Panc1 (cell line): ENCODE measurements at regions not wholly inside any gene's neighbourhood (a gene's known extent, or its start where the extent isn't known, plus 50 kb on each side); places are given as distances from the start of the nearest gene placed in this dataset.

Experiments used
- ATAC-seq: fragments of 200-7000 bp; cut with Tn5 transposase; 2 replicates; pipeline ENCODE4 v1.9.1; 2020; ENCODE audit warnings: mild to moderate bottlenecking, moderate library complexity
- BruUV-seq: library from RNA; stranded (reverse); fragments of 400-500 nt; replicated peaks from 2 replicates; lab custom pipeline; 2021; lab: Mats Ljungman, UMichigan
- CTCF ChIA-PET: fragments of 300-600 bp; sonication (Branson Sonifier 250); formaldehyde crosslinking; loops from one replicate; lab custom pipeline; 2022; ENCODE audit warnings: antibody characterized with exemption; lab: Charles Lee
- POLR2A ChIA-PET: fragments of 300-600 bp; sonication (Branson Sonifier 250); formaldehyde crosslinking; loops from one replicate; lab custom pipeline; 2022; ENCODE audit warnings: antibody characterized with exemption; lab: Charles Lee
- DNase-seq: peaks from one replicate; pipeline ENCODE4 v3.0.0-alpha.2; 2010; ENCODE audit warnings: low read depth, low spot score
- H3K27ac ChIP-seq: 2 replicates; pipeline ENCODE4 v1.5.1; 2011; ENCODE audit warnings: mild to moderate bottlenecking, low read length, inconsistent platforms
- H3K27me3 ChIP-seq: fragments of 200-500 bp; sonication (Bioruptor generic); 2 replicates; pipeline ENCODE4 v1.6.0; 2014; ENCODE audit warnings: low read length, inconsistent platforms; ENCODE audit not compliant: control insufficient read depth, insufficient read depth
- H3K36me3 ChIP-seq: fragments of 200-500 bp; sonication (Bioruptor generic); 2 replicates; pipeline ENCODE4 v1.5.1; 2014; ENCODE audit warnings: inconsistent platforms, mild to moderate bottlenecking, low read length, moderate library complexity; ENCODE audit not compliant: control insufficient read depth, insufficient read depth
- H3K4me1 ChIP-seq: 2 replicates; pipeline ENCODE4 v1.5.1; 2011; ENCODE audit warnings: inconsistent platforms, mild to moderate bottlenecking, low read length, moderate library complexity; ENCODE audit not compliant: control insufficient read depth, insufficient read depth
- H3K4me3 ChIP-seq, 2 experiments: 2 replicates each; pipeline ENCODE4 v1.5.1; 2011 to 2012; ENCODE audit warnings: low read depth in 2 of 2, low read length in 2 of 2, mild to moderate bottlenecking in 2 of 2, inconsistent platforms in 1 of 2, moderate library complexity in 1 of 2
- H3K9me3 ChIP-seq: fragments of 200-500 bp; sonication (Bioruptor generic); 2 replicates; pipeline ENCODE4 v1.5.1; 2014; ENCODE audit warnings: low read depth, mild to moderate bottlenecking, inconsistent platforms, low read length, moderate library complexity; ENCODE audit not compliant: control insufficient read depth, insufficient read depth
- CTCF ChIP-seq: fragments of 450-650 bp; IDR thresholded peaks from 2 replicates; pipeline ENCODE4 v1.5.1; 2017; ENCODE audit warnings: mild to moderate bottlenecking
- POLR2AphosphoS5 ChIP-seq: IDR thresholded peaks from 2 replicates; pipeline ENCODE4 v1.6.1; 2012; ENCODE audit warnings: mild to moderate bottlenecking, low read depth, low read length, moderate library complexity
- REST ChIP-seq, 2 experiments: IDR thresholded peaks; 2 replicates each; pipeline ENCODE4 v1.6.1; 2011 to 2012; ENCODE audit warnings: low read depth in 2 of 2, control low read depth in 1 of 2, low read length in 1 of 2, mild to moderate bottlenecking in 1 of 2, moderate library complexity in 1 of 2; ENCODE audit not compliant: insufficient read depth in 1 of 2
- SIN3A ChIP-seq: IDR thresholded peaks from 2 replicates; pipeline ENCODE4 v1.6.1; 2012; ENCODE audit warnings: low read depth, mild to moderate bottlenecking, low read length, moderate library complexity, borderline replicate concordance; ENCODE audit not compliant: insufficient read depth
- TCF7L2 ChIP-seq: IDR thresholded peaks from 2 replicates; pipeline ENCODE4 v1.6.1; 2011; ENCODE audit warnings: mild to moderate bottlenecking, low read depth, low read length, inconsistent platforms
- in situ Hi-C: cut with HindIII; loops from 2 replicates; pipeline ENCODE4 v1.10.0; 2016; ENCODE audit warnings: low sequenced_read_pairs, low pct_unique_long_range_greater_than_20kb
- intact Hi-C: fragments of 100-400 bp; cut with micrococcal nuclease; formaldehyde crosslinking; loops from one replicate; pipeline ENCODE4 v1.10.0; 2022; ENCODE audit not compliant: unreplicated experiment

- H3K4me1 ChIP-seq = no peaks in the 10 kb centered on the region
- ChIA-PET POLR2A (no interaction called here), CTCF (no interaction called here)
- TF ChIP-seq REST (IDR thresholded peaks at IDR 0.05; ENCODE audit: insufficient read depth in 1 of 2, low read depth in 2 of 2, low read length in 1 of 2) (no peak), SIN3A (no peak), CTCF (no peak), TCF7L2 (no peak), POLR2AphosphoS5 (no peak)
- no peaks in the 10 kb centered on the region for H3K36me3 ChIP-seq
- in situ Hi-C loops = no loop called here
- DNase-seq (no peak), ATAC-seq (no peak)
- H3K27ac ChIP-seq = no peak overlapping the region
- intact Hi-C loops = no loop called here
- H3K9me3 ChIP-seq = no peaks in the 10 kb centered on the region
- no peaks in the 10 kb centered on the region for H3K27me3 ChIP-seq
- no TSS peak for BruUV-seq
- no peak overlapping the region for H3K4me3 ChIP-seq
These were observed 835.0 kb upstream of the PCDH20 start for GRCh38 chr13:62250501-62251201.

GRCh38 chr13:62246581-62246980, 830.9 kb upstream of the PCDH20 start:
- TF ChIP-seq REST (IDR thresholded peaks at IDR 0.05; ENCODE audit: insufficient read depth in 1 of 2, low read depth in 2 of 2, low read length in 1 of 2) = no peak
- TF ChIP-seq SIN3A = no peak
- no peak for TF ChIP-seq CTCF
- no peak for TF ChIP-seq POLR2AphosphoS5
- no peak for TF ChIP-seq TCF7L2
- intact Hi-C loops = no loop called here
- CTCF ChIA-PET = no interaction called here
- Histone ChIP-seq H3K27me3 (no peaks in the 10 kb centered on the region), H3K4me1 (no peaks in the 10 kb centered on the region), H3K27ac (no peak overlapping the region), H3K9me3 (no peaks in the 10 kb centered on the region), H3K36me3 (no peaks in the 10 kb centered on the region), H3K4me3 (no peak overlapping the region)
- in situ Hi-C loops = no loop called here
- DNase-seq = no peak
- BruUV-seq = no TSS peak
- ATAC-seq = no peak
- POLR2A ChIA-PET = no interaction called here
